H7 (cell line): ENCODE measurements at regions not wholly inside any gene's neighbourhood (a gene's known extent, or its start where the extent isn't known, plus 50 kb on each side); places are given as distances from the start of the nearest gene placed in this dataset.
"Not testable (repeated sequence)": the region's sequence is repeated elsewhere in the genome, so short reads cannot be mapped to it uniquely, and the experiment has no call there.

ENCODE experiments used
- DNase-seq: peaks from one replicate; pipeline ENCODE4 v3.0.0; 2012
- H3K27me3 ChIP-seq: 2 replicates; pipeline ENCODE4 v1.6.0; 2011; ENCODE audit warnings: mild to moderate bottlenecking, low read length; ENCODE audit not compliant: control insufficient read depth, insufficient read depth
- H3K36me3 ChIP-seq: replicated peaks from 2 replicates; pipeline ENCODE4 v1.5.1; 2011; ENCODE audit warnings: low read length; ENCODE audit not compliant: control insufficient read depth, insufficient read depth
- H3K4me3 ChIP-seq: 2 replicates; pipeline ENCODE4 v1.5.1; 2011; ENCODE audit warnings: low read depth, mild to moderate bottlenecking, control low read depth, low read length, moderate library complexity; ENCODE audit not compliant: insufficient read depth

DNA sequence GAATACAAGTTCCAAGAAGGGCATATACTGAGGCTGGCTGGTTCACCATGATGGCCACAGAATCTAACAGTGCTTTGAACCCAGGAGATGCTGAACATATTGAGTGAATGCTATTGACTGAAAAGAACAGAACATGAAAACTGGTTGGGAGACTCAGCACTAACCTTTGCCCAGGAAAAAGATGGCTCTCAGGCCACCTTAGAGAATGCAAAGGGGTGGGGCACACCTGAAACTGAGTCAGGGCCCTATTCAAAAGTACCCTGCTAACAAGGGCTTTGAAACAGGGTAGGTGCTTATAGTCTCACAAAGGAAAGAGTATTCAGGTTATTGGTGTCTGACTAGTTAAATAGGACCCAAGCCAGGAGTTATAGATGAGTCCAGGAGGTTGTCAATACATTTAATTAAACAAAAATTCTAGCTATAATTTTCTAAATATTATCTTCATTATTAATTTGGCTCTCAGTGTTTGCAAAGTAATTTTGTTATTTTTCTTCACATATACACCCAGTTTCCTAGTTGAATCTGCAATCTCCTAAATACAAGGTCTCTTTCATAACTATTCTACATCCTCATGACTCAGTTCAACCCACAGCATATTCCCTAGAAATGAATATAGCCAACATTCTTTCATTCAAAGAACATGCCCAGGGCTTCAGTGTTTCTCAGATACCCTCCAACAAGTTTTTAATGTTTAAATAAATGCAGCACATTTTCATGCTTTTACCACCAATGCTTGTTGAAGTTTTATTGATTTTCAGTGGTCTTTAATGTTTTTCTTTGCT, 144.2 kb upstream of the RAPGEF2 start:
- Histone ChIP-seq H3K4me3 (no peak overlapping the region), H3K36me3 (no peaks in the 10 kb centered on the region), H3K27me3 (no peaks in the 10 kb centered on the region)
- DNase-seq = no peak

GRCh38 chr4:158962393-158962792, 140.5 kb upstream of the RAPGEF2 start:
- H3K4me3 ChIP-seq = no peak overlapping the region

GRCh38 chr4:158963282-158963681, 139.6 kb upstream of the RAPGEF2 start:
- DNase-seq, H3K4me3 ChIP-seq, H3K36me3 ChIP-seq, H3K27me3 ChIP-seq: not testable (repeated sequence)

More at GRCh38 chr4:158962393-158962792, 140.5 kb upstream of the RAPGEF2 start:
- DNase-seq = peak; percentile 9
- Histone ChIP-seq H3K27me3 (no peaks in the 10 kb centered on the region), H3K36me3 (no peaks in the 10 kb centered on the region)

DNA sequence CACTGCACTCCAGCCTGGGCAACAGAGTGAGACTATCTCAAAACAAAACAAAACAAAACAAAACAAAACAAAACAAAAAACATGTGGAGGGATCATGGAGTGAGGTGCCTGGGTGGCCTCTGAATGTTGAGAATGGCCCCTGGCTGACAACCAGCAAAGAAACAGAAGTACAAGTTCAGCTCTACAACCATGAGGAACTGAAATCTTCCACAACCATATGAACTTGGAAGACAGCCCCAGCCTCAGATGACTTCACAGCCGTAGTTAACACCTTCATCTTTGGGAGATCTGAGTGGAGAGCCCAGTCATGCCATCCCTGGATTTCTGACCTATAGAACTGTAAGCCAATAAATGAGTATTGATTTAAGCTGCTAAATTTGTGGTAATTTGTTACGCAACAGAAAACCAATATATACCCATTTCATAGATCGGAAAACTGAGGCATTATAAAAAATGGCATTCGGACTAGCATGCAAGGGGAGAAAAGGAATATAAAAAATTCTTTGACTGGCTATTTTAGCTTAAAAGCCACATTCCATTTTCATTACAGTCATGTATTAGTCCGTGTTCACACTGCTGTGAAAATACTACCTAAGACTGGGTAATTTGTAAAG, 138.7 kb upstream of the RAPGEF2 start:
- Histone ChIP-seq H3K36me3 (no peaks in the 10 kb centered on the region), H3K4me3 (no peak overlapping the region), H3K27me3 (no peaks in the 10 kb centered on the region)
- DNase-seq = no peak

DNA sequence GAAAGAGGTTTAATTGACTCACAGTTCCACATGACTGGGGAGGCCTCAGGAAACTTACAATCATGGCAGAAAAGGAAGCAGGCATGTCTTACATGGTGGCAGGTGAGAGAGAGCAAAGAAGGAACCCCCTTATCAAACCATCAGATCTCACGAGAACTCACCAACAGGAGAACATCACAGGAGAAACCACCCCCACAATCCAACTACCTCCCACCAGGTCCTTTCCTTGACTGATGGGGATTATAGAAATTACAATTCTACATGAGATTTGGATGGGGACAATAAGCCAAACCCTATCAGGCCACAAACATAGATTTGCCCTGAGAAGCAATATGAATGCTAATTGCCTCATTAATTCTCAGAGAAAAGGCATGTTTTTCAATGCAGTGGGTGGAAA, 138.2 kb upstream of the RAPGEF2 start:
- Histone ChIP-seq H3K36me3 (no peaks in the 10 kb centered on the region), H3K4me3 (no peak overlapping the region), H3K27me3 (no peaks in the 10 kb centered on the region)
- no peak for DNase-seq

DNA sequence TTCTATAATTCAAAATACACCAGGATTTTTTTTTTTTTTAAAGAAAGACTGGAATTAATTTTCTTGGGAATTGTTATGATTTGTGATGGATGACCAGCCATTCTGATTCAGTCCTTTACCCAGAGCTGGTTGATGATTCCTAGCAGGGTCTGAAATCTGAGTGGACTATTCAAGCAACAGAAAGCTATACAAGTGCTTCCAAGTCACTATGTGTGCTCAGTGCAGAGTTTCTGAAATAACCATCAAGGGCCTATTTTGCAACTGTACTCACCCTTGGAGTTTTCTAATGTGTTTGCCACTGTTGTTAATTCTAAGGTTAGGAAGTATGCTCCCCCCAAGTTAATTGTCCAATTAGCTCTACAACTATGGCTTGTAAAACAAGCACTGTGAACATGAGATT, 137.7 kb upstream of the RAPGEF2 start:
- H3K4me3 ChIP-seq = no peak overlapping the region
- no peaks in the 10 kb centered on the region for H3K36me3 ChIP-seq
- no peaks in the 10 kb centered on the region for H3K27me3 ChIP-seq
- DNase-seq = no peak

GRCh38 chr4:158966091-158966490, 136.8 kb upstream of the RAPGEF2 start:
- no peak for DNase-seq
- no peaks in the 10 kb centered on the region for H3K27me3 ChIP-seq
- no peaks in the 10 kb centered on the region for H3K36me3 ChIP-seq
- H3K4me3 ChIP-seq = no peak overlapping the region

- no peak for DNase-seq
- no peaks in the 10 kb centered on the region for H3K27me3 ChIP-seq
- no peak overlapping the region for H3K4me3 ChIP-seq
- H3K36me3 ChIP-seq = no peaks in the 10 kb centered on the region
Observed at GRCh38 chr4:158968961-158969360, 133.9 kb upstream of the RAPGEF2 start.

DNA sequence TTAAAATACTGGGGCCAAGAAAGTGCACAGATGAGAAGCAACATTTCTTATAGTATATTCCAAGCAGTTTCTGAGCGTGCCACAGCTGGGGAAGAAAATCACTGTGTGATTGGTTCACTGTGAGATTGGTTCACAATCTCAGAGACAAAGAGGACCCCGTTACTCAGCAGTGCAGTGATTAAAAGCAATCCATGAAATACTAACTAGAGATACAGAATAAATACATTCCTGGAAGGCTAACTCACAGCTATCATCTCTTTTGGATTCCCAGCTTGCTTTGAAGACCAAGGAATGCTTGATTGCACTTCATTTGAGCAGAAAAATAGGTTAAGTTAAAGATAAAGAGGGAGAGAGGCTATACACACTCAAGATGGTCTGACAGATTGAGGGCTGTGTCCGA, 132.1 kb upstream of the RAPGEF2 start:
- H3K27me3 ChIP-seq = no peaks in the 10 kb centered on the region
- no peak overlapping the region for H3K4me3 ChIP-seq
- DNase-seq = no peak
- H3K36me3 ChIP-seq = no peaks in the 10 kb centered on the region

- not testable (repeated sequence) for H3K36me3 ChIP-seq, H3K27me3 ChIP-seq, DNase-seq, H3K4me3 ChIP-seq
Observed at GRCh38 chr4:158974438-158974837, 128.4 kb upstream of the RAPGEF2 start.

- H3K27me3 ChIP-seq, H3K36me3 ChIP-seq, DNase-seq, H3K4me3 ChIP-seq: not testable (repeated sequence)
Observed at GRCh38 chr4:158980711-158981110, 122.2 kb upstream of the RAPGEF2 start.

- H3K4me3 ChIP-seq = no peak overlapping the region
- no peaks in the 10 kb centered on the region for H3K27me3 ChIP-seq
- no peak for DNase-seq
- H3K36me3 ChIP-seq = no peaks in the 10 kb centered on the region
Observed at GRCh38 chr4:158991534-158992155, 111.2 kb upstream of the RAPGEF2 start.

DNA sequence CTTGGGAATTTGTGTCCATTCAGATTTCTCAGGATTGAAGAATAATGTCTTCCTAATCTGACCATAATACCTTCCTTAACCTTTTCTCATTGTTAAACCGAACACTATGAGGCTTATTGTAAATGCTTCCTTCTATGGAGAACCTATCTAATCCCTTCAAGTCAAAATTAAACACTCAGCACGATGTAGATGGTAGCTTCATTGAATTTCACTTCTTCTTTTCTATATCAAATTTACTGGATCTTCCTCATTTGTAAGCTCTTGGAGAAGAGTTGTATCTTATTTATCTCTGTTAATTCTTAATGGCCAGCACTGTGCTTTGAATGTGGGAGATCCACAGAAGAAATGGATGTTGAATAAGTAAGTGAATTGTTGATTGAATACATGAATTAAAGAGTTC, 109.0 kb upstream of the RAPGEF2 start:
- H3K4me3 ChIP-seq = no peak overlapping the region
- no peaks in the 10 kb centered on the region for H3K27me3 ChIP-seq
- no peaks in the 10 kb centered on the region for H3K36me3 ChIP-seq
- no peak for DNase-seq

DNA sequence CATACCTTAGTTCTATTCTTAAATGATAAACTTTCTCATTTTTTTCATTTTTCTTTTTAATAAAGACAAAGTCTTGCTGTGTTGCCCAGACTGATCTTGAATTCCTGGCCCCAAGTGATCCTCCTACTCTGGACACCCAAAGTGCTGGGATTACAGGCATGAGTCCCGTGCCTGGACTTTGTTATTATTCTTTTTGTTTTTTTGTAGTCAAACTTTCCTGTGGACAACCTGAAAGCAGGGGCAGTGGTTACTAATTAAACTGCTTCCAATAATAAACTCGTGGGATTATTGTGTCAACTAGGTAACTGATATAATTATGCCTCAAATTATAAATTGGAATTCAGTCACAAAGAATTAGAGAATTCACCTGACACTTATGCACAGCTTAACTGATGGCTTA, 107.8 kb upstream of the RAPGEF2 start:
- Histone ChIP-seq H3K36me3 (no peaks in the 10 kb centered on the region), H3K4me3 (no peak overlapping the region), H3K27me3 (no peaks in the 10 kb centered on the region)
- no peak for DNase-seq

DNA sequence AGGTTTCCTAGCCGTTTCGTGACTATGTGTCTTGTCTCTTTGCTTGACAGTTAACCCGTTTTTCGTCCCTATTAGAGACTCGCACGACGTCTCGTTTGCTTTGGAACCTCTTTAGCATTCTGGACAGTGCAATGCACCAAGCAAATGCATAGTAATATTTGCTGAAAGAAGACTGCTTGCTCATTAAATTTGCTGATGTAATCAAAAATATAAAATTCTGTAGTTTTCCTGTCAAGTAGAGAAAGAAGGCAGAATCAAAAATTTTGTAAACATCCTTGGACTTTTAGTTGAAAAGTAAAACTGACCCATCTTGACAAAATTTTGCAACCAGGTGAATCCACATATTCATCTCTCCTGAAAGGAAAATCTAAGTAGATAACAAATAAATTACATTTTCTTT, 106.9 kb upstream of the RAPGEF2 start:
- Histone ChIP-seq H3K4me3 (no peak overlapping the region), H3K36me3 (no peaks in the 10 kb centered on the region), H3K27me3 (no peaks in the 10 kb centered on the region)
- DNase-seq = no peak
